ENCODE measurements at regions not wholly inside any gene's neighbourhood (a gene's known extent, or its start where the extent isn't known, plus 50 kb on each side); places are given as distances from the start of the nearest gene placed in this dataset.
"Not testable (repeated sequence)": the region's sequence is repeated elsewhere in the genome, so short reads cannot be mapped to it uniquely, and the experiment has no call there.

- not testable (repeated sequence) for DNase-seq (ENCODE audit: low read depth)
These were observed 155.3 kb upstream of the DIAPH2 start for GRCh38 chrX:96529386-96529785.

GRCh38 chrX:96538104-96538725, 146.4 kb upstream of the DIAPH2 start:
- peak; percentile 46 for DNase-seq (ENCODE audit: low read depth)

- no peak for DNase-seq (ENCODE audit: low read depth)
These were observed 144.5 kb upstream of the DIAPH2 start for GRCh38 chrX:96540111-96540631.

- not testable (repeated sequence) for DNase-seq (ENCODE audit: low read depth)
These were observed 138.4 kb upstream of the DIAPH2 start for GRCh38 chrX:96546281-96546680.

GRCh38 chrX:96551322-96551872, 133.2 kb upstream of the DIAPH2 start:
- DNase-seq (ENCODE audit: low read depth): no peak

- DNase-seq (ENCODE audit: low read depth): no peak
These were observed 127.8 kb upstream of the DIAPH2 start for GRCh38 chrX:96556886-96557285.

- DNase-seq (ENCODE audit: low read depth): not testable (repeated sequence)
These were observed 123.5 kb upstream of the DIAPH2 start for GRCh38 chrX:96561129-96561528.

- DNase-seq (ENCODE audit: low read depth): no peak
These were observed 121.0 kb upstream of the DIAPH2 start for GRCh38 chrX:96563646-96564045.

- no peak for DNase-seq (ENCODE audit: low read depth)
These were observed 120.0 kb upstream of the DIAPH2 start for GRCh38 chrX:96564595-96564994.

- DNase-seq (ENCODE audit: low read depth): no peak
These were observed 117.8 kb upstream of the DIAPH2 start for GRCh38 chrX:96566878-96567277.

GRCh38 chrX:96568071-96568470, 116.6 kb upstream of the DIAPH2 start:
- no peak for DNase-seq (ENCODE audit: low read depth)

GRCh38 chrX:96569034-96569433, 115.6 kb upstream of the DIAPH2 start:
- DNase-seq (ENCODE audit: low read depth): no peak

GRCh38 chrX:96575011-96575410, 109.6 kb upstream of the DIAPH2 start:
- no peak for DNase-seq (ENCODE audit: low read depth)

- peak; percentile 4 for DNase-seq (ENCODE audit: low read depth)
These were observed 108.3 kb upstream of the DIAPH2 start for GRCh38 chrX:96576368-96576767.

GRCh38 chrX:96578781-96579180, 105.9 kb upstream of the DIAPH2 start:
- no peak for DNase-seq (ENCODE audit: low read depth)

GRCh38 chrX:96579252-96579651, 105.4 kb upstream of the DIAPH2 start:
- no peak for DNase-seq (ENCODE audit: low read depth)

GRCh38 chrX:96590403-96590802, 94.2 kb upstream of the DIAPH2 start:
- DNase-seq (ENCODE audit: low read depth): no peak

- no peak for DNase-seq (ENCODE audit: low read depth)
These were observed 93.2 kb upstream of the DIAPH2 start for GRCh38 chrX:96591421-96591820.

GRCh38 chrX:96597847-96598246, 86.8 kb upstream of the DIAPH2 start:
- DNase-seq (ENCODE audit: low read depth): not testable (repeated sequence)

GRCh38 chrX:96611619-96612362, 72.9 kb upstream of the DIAPH2 start:
- peak; percentile 7 for DNase-seq (ENCODE audit: low read depth)

- no peak for DNase-seq (ENCODE audit: low read depth)
These were observed 69.2 kb upstream of the DIAPH2 start for GRCh38 chrX:96615448-96615847.

- DNase-seq (ENCODE audit: low read depth): no peak
These were observed 65.1 kb upstream of the DIAPH2 start for GRCh38 chrX:96619588-96619987.

GRCh38 chrX:96621811-96622210, 62.8 kb upstream of the DIAPH2 start:
- no peak for DNase-seq (ENCODE audit: low read depth)

Data from RPMI7951 (cell line).